Gastroesophageal sphincter (tissue), 2 donors: ENCODE measurements at regions not wholly inside any gene's neighbourhood (a gene's known extent, or its start where the extent isn't known, plus 50 kb on each side); places are given as distances from the start of the nearest gene placed in this dataset.

Source experiments
- EP300 ChIP-seq: sonication (generic); formaldehyde crosslinking; IDR thresholded peaks from one replicate; pipeline ENCODE4 v1.6.1; 2017; ENCODE audit warnings: antibody characterized with exemption, mild to moderate bottlenecking
- POLR2A ChIP-seq, 2 donors: fragments of 450-650 bp; IDR thresholded peaks; one replicate each; pipeline ENCODE4 v1.6.1; 2017; ENCODE audit warnings: antibody characterized with exemption in 2 of 2, mild to moderate bottlenecking in 2 of 2, moderate library complexity in 1 of 2

- TF ChIP-seq POLR2A (IDR thresholded peaks at IDR 0.05), result no peak
- TF ChIP-seq EP300, result no peak
Observed at GRCh38 chr11:24131698-24132097, 365.2 kb upstream of the LUZP2 start.
